ENCODE measurements at regions not wholly inside any gene's neighbourhood (a gene's known extent, or its start where the extent isn't known, plus 50 kb on each side); places are given as distances from the start of the nearest gene placed in this dataset.

- TF ChIP-seq, protein P1, sequence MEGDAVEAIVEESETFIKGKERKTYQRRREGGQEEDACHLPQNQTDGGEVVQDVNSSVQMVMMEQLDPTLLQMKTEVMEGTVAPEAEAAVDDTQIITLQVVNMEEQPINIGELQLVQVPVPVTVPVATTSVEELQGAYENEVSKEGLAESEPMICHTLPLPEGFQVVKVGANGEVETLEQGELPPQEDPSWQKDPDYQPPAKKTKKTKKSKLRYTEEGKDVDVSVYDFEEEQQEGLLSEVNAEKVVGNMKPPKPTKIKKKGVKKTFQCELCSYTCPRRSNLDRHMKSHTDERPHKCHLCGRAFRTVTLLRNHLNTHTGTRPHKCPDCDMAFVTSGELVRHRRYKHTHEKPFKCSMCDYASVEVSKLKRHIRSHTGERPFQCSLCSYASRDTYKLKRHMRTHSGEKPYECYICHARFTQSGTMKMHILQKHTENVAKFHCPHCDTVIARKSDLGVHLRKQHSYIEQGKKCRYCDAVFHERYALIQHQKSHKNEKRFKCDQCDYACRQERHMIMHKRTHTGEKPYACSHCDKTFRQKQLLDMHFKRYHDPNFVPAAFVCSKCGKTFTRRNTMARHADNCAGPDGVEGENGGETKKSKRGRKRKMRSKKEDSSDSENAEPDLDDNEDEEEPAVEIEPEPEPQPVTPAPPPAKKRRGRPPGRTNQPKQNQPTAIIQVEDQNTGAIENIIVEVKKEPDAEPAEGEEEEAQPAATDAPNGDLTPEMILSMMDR (IDR thresholded peaks at IDR 0.05; ENCODE audit: low read depth, low read length): no peak
- TF ChIP-seq POLR2A (IDR thresholded peaks at IDR 0.05; ENCODE audit: extremely low read depth, insufficient read length) (no peak), MYC (IDR thresholded peaks at IDR 0.05; ENCODE audit: low read depth, low read length) (no peak)
- TF ChIP-seq, protein P2, sequence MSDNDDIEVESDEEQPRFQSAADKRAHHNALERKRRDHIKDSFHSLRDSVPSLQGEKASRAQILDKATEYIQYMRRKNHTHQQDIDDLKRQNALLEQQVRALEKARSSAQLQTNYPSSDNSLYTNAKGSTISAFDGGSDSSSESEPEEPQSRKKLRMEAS (IDR thresholded peaks at IDR 0.05; ENCODE audit: low read depth, low read length): no peak
These were observed 69.8 kb upstream of the MNS1 start for GRCh38 chr15:56534728-56535127.
